CD14-positive monocyte (primary cell): ENCODE measurements at regions not wholly inside any gene's neighbourhood (a gene's known extent, or its start where the extent isn't known, plus 50 kb on each side); places are given as distances from the start of the nearest gene placed in this dataset.

Experiments
- DNase-seq, 3 donors: peaks; one replicate each; pipeline ENCODE4 v3.0.0-alpha.2; 2011 to 2022
- H2AFZ ChIP-seq: 2 replicates; pipeline ENCODE4 v1.6.0; 2012; ENCODE audit warnings: mild to moderate bottlenecking, low read depth, low read length, inconsistent platforms; ENCODE audit not compliant: insufficient read depth, poor library complexity, severe bottlenecking
- H3K27ac ChIP-seq, 2 donors: 1 replicate in 1 of 2; 2 replicates in 1 of 2; pipeline ENCODE4 v1.5.1; 2012 to 2013; ENCODE audit warnings: low read length in 2 of 2, control low read depth in 1 of 2, inconsistent platforms in 1 of 2, low read depth in 1 of 2, mild to moderate bottlenecking in 1 of 2
- H3K27me3 ChIP-seq, 2 donors: one replicate each; pipeline versions ENCODE4 v1.6.0 to v1.6.1; 2011 to 2013; ENCODE audit warnings: low read length in 2 of 2; ENCODE audit not compliant: control insufficient read depth in 2 of 2, insufficient read depth in 2 of 2
- H3K36me3 ChIP-seq, 2 donors: replicated peaks in 1 of 2; 1 replicate in 1 of 2; 2 replicates in 1 of 2; pipeline versions ENCODE4 v1.5.1 to v1.6.1; 2012 to 2013; ENCODE audit warnings: low read length in 2 of 2, control low read depth in 1 of 2, inconsistent platforms in 1 of 2, mild to moderate bottlenecking in 1 of 2; ENCODE audit not compliant: insufficient read depth in 2 of 2, control insufficient read depth in 1 of 2
- H3K4me1 ChIP-seq, 2 donors: 1 replicate in 1 of 2; 2 replicates in 1 of 2; pipeline versions ENCODE4 v1.5.1 to v1.6.1; 2012 to 2013; ENCODE audit warnings: low read length in 2 of 2, control low read depth in 1 of 2, inconsistent platforms in 1 of 2, mild to moderate bottlenecking in 1 of 2, moderate library complexity in 1 of 2; ENCODE audit not compliant: insufficient read depth in 2 of 2, control insufficient read depth in 1 of 2
- H3K4me2 ChIP-seq: replicated peaks from 2 replicates; pipeline ENCODE3; 2012; ENCODE audit warnings: low read length, moderate library complexity, mild to moderate bottlenecking; ENCODE audit not compliant: poor library complexity, severe bottlenecking; ENCODE audit errors: extremely low read depth
- H3K4me3 ChIP-seq, 3 experiments: fragments of 200-600 bp in 1 of 3; sonication (generic) in 1 of 3; replicated peaks in 1 of 3; 1 replicate in 2 of 3; 2 replicates in 1 of 3; pipeline ENCODE4 v1.5.1; 2011 to 2013; ENCODE audit warnings: low read length in 3 of 3, mild to moderate bottlenecking in 3 of 3, control low read depth in 2 of 3, low read depth in 2 of 3, inconsistent platforms in 1 of 3, moderate library complexity in 1 of 3
- H3K79me2 ChIP-seq: 2 replicates; pipeline ENCODE4 v1.6.0; 2012; ENCODE audit warnings: mild to moderate bottlenecking, control low read depth, inconsistent platforms, low read length, moderate library complexity; ENCODE audit not compliant: insufficient read depth
- H3K9ac ChIP-seq: 2 replicates; pipeline ENCODE4 v1.6.0; 2017; ENCODE audit warnings: low read length, mild to moderate bottlenecking; ENCODE audit not compliant: insufficient read depth, poor library complexity, severe bottlenecking
- H3K9me3 ChIP-seq, 2 donors: replicated peaks in 1 of 2; 1 replicate in 1 of 2; 2 replicates in 1 of 2; pipeline versions ENCODE4 v1.5.1 to v1.6.1; 2012 to 2013; ENCODE audit warnings: low read length in 2 of 2, control low read depth in 1 of 2; ENCODE audit not compliant: control insufficient read depth in 1 of 2, insufficient read depth in 1 of 2
- H4K20me1 ChIP-seq: 2 replicates; pipeline ENCODE4 v1.6.0; 2012; ENCODE audit warnings: mild to moderate bottlenecking, low read length, control low read depth, moderate library complexity; ENCODE audit not compliant: insufficient read depth
- H3K27ac Mint-ChIP-seq, 7 donors: one replicate each; pipeline ENCODE4 v1.8.0; 2020; ENCODE audit warnings: mild to moderate bottlenecking in 7 of 7, mixed read lengths in 7 of 7, moderate library complexity in 6 of 7, inconsistent platforms in 2 of 7
- H3K27me3 Mint-ChIP-seq, 3 donors: one replicate each; pipeline ENCODE4 v1.8.0; 2021 to 2022; ENCODE audit warnings: low read depth in 3 of 3, mild to moderate bottlenecking in 3 of 3, mixed read lengths in 3 of 3, moderate library complexity in 3 of 3, inconsistent platforms in 1 of 3
- H3K36me3 Mint-ChIP-seq, 2 donors: one replicate each; pipeline ENCODE4 v1.8.0; 2020; ENCODE audit warnings: mixed read lengths in 2 of 2, inconsistent platforms in 1 of 2, mild to moderate bottlenecking in 1 of 2
- H3K4me1 Mint-ChIP-seq: one replicate; pipeline ENCODE4 v1.8.0; 2020; ENCODE audit warnings: mild to moderate bottlenecking, mixed read lengths
- H3K4me3 Mint-ChIP-seq, 2 donors: one replicate each; pipeline ENCODE4 v1.8.0; 2020; ENCODE audit warnings: mild to moderate bottlenecking in 2 of 2, mixed read lengths in 2 of 2, moderate library complexity in 1 of 2
- H3K9me3 Mint-ChIP-seq, 7 donors: one replicate each; pipeline ENCODE4 v1.8.0; 2020 to 2022; ENCODE audit warnings: mixed read lengths in 7 of 7, mild to moderate bottlenecking in 6 of 7, moderate library complexity in 6 of 7, inconsistent platforms in 2 of 7
- WGBS: methylation state at CpG from one replicate; pipeline ENCODE4 v1.1.5; 2013; ENCODE audit warnings: missing lambda C conversion rate; ENCODE audit not compliant: insufficient coverage; 5-methylcytosine and 5-hydroxymethylcytosine counted together
- intact Hi-C, 2 donors: fragments of 100-400 bp; cut with micrococcal nuclease; formaldehyde crosslinking; loops; one replicate each; pipeline versions ENCODE4 v1.15.0 to v1.15.1; 2023
- TF ChIP-seq, protein P1 (sequence below): fragments of 200-600 bp; IDR thresholded peaks from one replicate; pipeline ENCODE4 v1.8.0; 2022; ENCODE audit warnings: antibody characterized with exemption, mild to moderate bottlenecking

DNA sequence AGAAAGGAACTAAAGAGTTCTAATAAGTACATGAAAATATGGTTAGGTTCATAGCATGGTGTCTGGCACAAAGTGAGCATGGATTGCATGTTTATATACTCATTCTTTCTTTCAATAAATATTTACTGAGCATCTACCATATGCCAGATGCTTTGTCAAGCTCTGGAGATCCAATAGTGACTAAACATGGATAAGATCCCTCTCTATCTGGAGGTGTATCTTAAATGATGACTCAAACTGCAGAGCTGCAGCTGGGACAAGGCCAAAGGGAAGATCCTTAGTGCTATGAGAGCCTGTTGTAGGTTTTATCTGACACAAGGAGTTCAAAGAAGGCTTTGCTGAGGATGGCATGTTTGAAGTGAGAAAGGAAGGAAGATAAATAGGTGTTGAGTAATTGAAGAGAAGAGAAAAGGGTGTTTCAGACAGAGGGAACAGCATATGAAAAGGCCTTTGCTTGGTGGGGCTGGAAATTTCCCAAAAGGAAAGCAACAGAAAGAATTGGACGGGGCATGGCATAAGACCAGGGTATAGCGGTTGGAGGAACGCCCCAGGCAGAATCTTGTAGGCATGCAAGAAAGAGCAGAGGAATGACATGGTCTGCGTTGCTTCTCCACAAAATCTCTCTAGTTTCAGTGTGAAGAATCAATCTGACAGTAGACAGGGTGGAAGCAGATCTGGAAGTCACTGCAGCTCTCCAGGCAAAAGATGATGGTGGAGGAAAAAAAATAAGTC lies 239.9 kb upstream of the LRTM1 start:
- TF ChIP-seq, protein P1, sequence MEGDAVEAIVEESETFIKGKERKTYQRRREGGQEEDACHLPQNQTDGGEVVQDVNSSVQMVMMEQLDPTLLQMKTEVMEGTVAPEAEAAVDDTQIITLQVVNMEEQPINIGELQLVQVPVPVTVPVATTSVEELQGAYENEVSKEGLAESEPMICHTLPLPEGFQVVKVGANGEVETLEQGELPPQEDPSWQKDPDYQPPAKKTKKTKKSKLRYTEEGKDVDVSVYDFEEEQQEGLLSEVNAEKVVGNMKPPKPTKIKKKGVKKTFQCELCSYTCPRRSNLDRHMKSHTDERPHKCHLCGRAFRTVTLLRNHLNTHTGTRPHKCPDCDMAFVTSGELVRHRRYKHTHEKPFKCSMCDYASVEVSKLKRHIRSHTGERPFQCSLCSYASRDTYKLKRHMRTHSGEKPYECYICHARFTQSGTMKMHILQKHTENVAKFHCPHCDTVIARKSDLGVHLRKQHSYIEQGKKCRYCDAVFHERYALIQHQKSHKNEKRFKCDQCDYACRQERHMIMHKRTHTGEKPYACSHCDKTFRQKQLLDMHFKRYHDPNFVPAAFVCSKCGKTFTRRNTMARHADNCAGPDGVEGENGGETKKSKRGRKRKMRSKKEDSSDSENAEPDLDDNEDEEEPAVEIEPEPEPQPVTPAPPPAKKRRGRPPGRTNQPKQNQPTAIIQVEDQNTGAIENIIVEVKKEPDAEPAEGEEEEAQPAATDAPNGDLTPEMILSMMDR: no peak
- Mint-ChIP-seq H3K4me1 (no peaks in the 10 kb centered on the region), H3K27me3 (no peaks in the 10 kb centered on the region), H3K9me3 (peaks cover 0 to 9% (median 0%) of the 10 kb centered on the region in 7 donors), H3K27ac (no peak overlapping the region), H3K36me3 (no peaks in the 10 kb centered on the region), H3K4me3 (no peak overlapping the region)
- H2AFZ ChIP-seq: no peak overlapping the region
- 40% methylated on average over 1 of the region's 4 CpGs for WGBS
- no peaks in the 10 kb centered on the region for H3K27me3 ChIP-seq
- no peaks in the 10 kb centered on the region for H3K9me3 ChIP-seq
- no peak for DNase-seq
- no peaks in the 10 kb centered on the region for H4K20me1 ChIP-seq
- no peak overlapping the region for H3K27ac ChIP-seq
- no peaks in the 10 kb centered on the region for H3K4me1 ChIP-seq
- no peak overlapping the region for H3K4me2 ChIP-seq
- H3K79me2 ChIP-seq: no peaks in the 10 kb centered on the region
- intact Hi-C loops: no loop called here
- H3K36me3 ChIP-seq: no peaks in the 10 kb centered on the region
- no peak overlapping the region for H3K9ac ChIP-seq
- no peak overlapping the region for H3K4me3 ChIP-seq

DNA sequence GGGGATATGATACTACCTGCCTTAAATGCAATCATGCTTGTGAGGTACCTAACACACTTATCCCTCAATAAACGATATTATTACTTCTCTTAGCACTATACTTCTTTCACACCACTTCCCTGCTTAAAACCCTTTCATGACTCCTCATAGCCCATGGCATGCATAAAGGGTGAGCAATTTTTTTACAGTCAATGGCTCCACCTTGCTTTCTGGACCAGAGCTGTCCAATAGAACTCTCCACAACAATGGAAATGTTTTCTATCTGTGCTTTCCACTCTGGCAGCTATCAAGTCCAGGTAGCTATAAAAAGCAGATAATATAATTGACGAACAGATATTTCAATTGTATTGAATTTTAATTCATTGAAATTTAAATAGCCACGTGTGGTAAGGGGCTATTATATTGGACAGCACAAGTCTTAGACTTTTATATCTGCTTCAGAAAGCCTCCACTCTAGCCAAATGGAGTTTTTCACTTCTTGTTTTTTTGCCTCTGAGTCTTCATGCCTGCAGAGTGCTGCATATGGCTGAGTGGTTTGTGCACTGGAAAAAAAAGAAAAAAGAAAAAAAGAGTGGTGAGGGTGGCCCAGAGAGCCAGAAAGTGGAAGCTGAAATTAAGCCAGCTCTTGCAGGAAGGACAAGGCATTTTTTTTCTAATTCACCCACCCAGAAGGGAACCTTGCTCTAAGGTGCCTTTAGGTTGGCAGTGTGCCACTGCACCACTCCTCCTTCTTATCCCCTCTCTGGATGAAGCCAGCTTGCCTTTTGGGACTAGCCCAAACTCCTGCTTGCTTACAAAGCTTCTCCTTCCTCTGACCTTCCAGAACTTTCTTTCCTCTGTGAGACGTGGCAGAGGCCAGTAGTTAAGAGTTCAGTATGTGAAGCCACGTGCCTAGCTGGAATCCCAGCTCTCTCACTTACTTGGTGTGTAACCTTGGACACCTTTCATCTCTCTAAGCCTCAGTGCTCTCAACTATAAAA lies 239.0 kb upstream of the LRTM1 start:
- Mint-ChIP-seq H3K27me3 (no peaks in the 10 kb centered on the region), H3K27ac (no peak overlapping the region), H3K36me3 (no peaks in the 10 kb centered on the region), H3K4me1 (no peaks in the 10 kb centered on the region), H3K9me3 (peaks cover 0 to 6% (median 0%) of the 10 kb centered on the region in 7 donors), H3K4me3 (no peak overlapping the region)
- TF ChIP-seq, protein P1: no peak
- Histone ChIP-seq H3K36me3 (no peaks in the 10 kb centered on the region), H2AFZ (no peak overlapping the region), H3K27me3 (peaks cover 0 to 2% of the 10 kb centered on the region in 2 donors), H3K9me3 (no peaks in the 10 kb centered on the region), H3K79me2 (no peaks in the 10 kb centered on the region), H4K20me1 (no peaks in the 10 kb centered on the region), H3K4me1 (no peaks in the 10 kb centered on the region), H3K27ac (no peak overlapping the region), H3K4me3 (no peak overlapping the region), H3K9ac (no peak overlapping the region), H3K4me2 (no peak overlapping the region)
- 88% methylated on average over 1 of the region's 5 CpGs for WGBS
- intact Hi-C loops: no loop called here
- DNase-seq: no peak
